Activated T-cell treated with anti-CD3 and anti-CD28 coated beads for 48 hours (primary cell): ENCODE measurements at regions not wholly inside any gene's neighbourhood (a gene's known extent, or its start where the extent isn't known, plus 50 kb on each side); places are given as distances from the start of the nearest gene placed in this dataset.
"Not testable (repeated sequence)": the region's sequence is repeated elsewhere in the genome, so short reads cannot be mapped to it uniquely, and the experiment has no call there.

ENCODE experiments used
- DNase-seq: peaks from one replicate; pipeline ENCODE4 v3.0.0-alpha.2; 2020; ENCODE audit warnings: low read depth

GRCh38 chr2:209305746-209306196 is 118.1 kb upstream of the MAP2 start:
- no peak for DNase-seq

- DNase-seq: no peak
These were observed 116.5 kb upstream of the MAP2 start for GRCh38 chr2:209307161-209308001.

- no peak for DNase-seq
These were observed 115.4 kb upstream of the MAP2 start for GRCh38 chr2:209308415-209308814.

- no peak for DNase-seq
These were observed 111.9 kb upstream of the MAP2 start for GRCh38 chr2:209311948-209312347.

GRCh38 chr2:209312450-209312849 is 111.4 kb upstream of the MAP2 start:
- not testable (repeated sequence) for DNase-seq

GRCh38 chr2:209314653-209315052 is 109.2 kb upstream of the MAP2 start:
- no peak for DNase-seq

- DNase-seq: no peak
These were observed 107.7 kb upstream of the MAP2 start for GRCh38 chr2:209316141-209316540.

GRCh38 chr2:209321076-209321475 is 102.8 kb upstream of the MAP2 start:
- DNase-seq: no peak

- no peak for DNase-seq
These were observed 102.3 kb upstream of the MAP2 start for GRCh38 chr2:209321581-209321980.

- DNase-seq: no peak
These were observed 101.8 kb upstream of the MAP2 start for GRCh38 chr2:209322041-209322440.

- no peak for DNase-seq
These were observed 100.8 kb upstream of the MAP2 start for GRCh38 chr2:209322905-209323512.

- no peak for DNase-seq
These were observed 100.1 kb upstream of the MAP2 start for GRCh38 chr2:209323738-209324137.

GRCh38 chr2:209324281-209324680 is 99.6 kb upstream of the MAP2 start:
- no peak for DNase-seq

GRCh38 chr2:209331291-209331844 is 92.5 kb upstream of the MAP2 start:
- DNase-seq: no peak

GRCh38 chr2:209334188-209335017 is 89.4 kb upstream of the MAP2 start:
- peak; percentile 26 for DNase-seq

GRCh38 chr2:209340522-209340921 is 83.3 kb upstream of the MAP2 start:
- DNase-seq: no peak

- no peak for DNase-seq
These were observed 79.5 kb upstream of the MAP2 start for GRCh38 chr2:209344349-209344748.

GRCh38 chr2:209348433-209348832 is 75.4 kb upstream of the MAP2 start:
- DNase-seq: no peak

- no peak for DNase-seq
These were observed 72.2 kb upstream of the MAP2 start for GRCh38 chr2:209351636-209352035.

- no peak for DNase-seq
These were observed 64.9 kb upstream of the MAP2 start for GRCh38 chr2:209358992-209359391.

- no peak for DNase-seq
These were observed 56.6 kb upstream of the MAP2 start for GRCh38 chr2:209367075-209367747.

- DNase-seq: no peak
These were observed 55.4 kb upstream of the MAP2 start for GRCh38 chr2:209368406-209368805.
